ENCODE measurements at regions not wholly inside any gene's neighbourhood (a gene's known extent, or its start where the extent isn't known, plus 50 kb on each side); places are given as distances from the start of the nearest gene placed in this dataset.

- Histone ChIP-seq H3K79me2 (ENCODE audit: control insufficient read depth, low read length) (no peaks in the 10 kb centered on the region), H3K27ac (ENCODE audit: low read depth, low read length) (no peak overlapping the region), H3K4me3 (ENCODE audit: low read length) (no peak overlapping the region), H3K27me3 (ENCODE audit: control insufficient read depth, low read length) (no peaks in the 10 kb centered on the region), H4K20me1 (ENCODE audit: control insufficient read depth, insufficient read depth, low read depth, low read length) (no peaks in the 10 kb centered on the region), H3K4me1 (ENCODE audit: control insufficient read depth, low read length) (no peaks in the 10 kb centered on the region), H3K36me3 (ENCODE audit: control insufficient read depth, low read length) (no peaks in the 10 kb centered on the region), H3F3A (ENCODE audit: control insufficient read depth, insufficient read depth) (no peaks in the 10 kb centered on the region), H3K9me2 (replicated peaks; ENCODE audit: control insufficient read depth, low read length) (no peaks in the 10 kb centered on the region), H3K4me2 (ENCODE audit: low read length) (no peak overlapping the region), H3K9me3 (ENCODE audit: control insufficient read depth, insufficient read depth, low read length) (no peaks in the 10 kb centered on the region)
- no peak for TF ChIP-seq EZH2phosphoT487 (IDR thresholded peaks at IDR 0.05; ENCODE audit: borderline replicate concordance, low read length)
Measured at GRCh38 chrX:95628796-95629195, 1055.8 kb upstream of the DIAPH2 start.

GRCh38 chrX:95629737-95630136 lies 1054.9 kb upstream of the DIAPH2 start:
- Histone ChIP-seq H3K27ac (ENCODE audit: low read depth, low read length) (no peak overlapping the region), H3F3A (ENCODE audit: control insufficient read depth, insufficient read depth) (no peaks in the 10 kb centered on the region), H3K9me3 (ENCODE audit: control insufficient read depth, insufficient read depth, low read length) (no peaks in the 10 kb centered on the region), H3K79me2 (ENCODE audit: control insufficient read depth, low read length) (no peaks in the 10 kb centered on the region), H3K27me3 (ENCODE audit: control insufficient read depth, low read length) (no peaks in the 10 kb centered on the region), H3K4me1 (ENCODE audit: control insufficient read depth, low read length) (no peaks in the 10 kb centered on the region), H3K36me3 (ENCODE audit: control insufficient read depth, low read length) (no peaks in the 10 kb centered on the region), H3K9me2 (replicated peaks; ENCODE audit: control insufficient read depth, low read length) (no peaks in the 10 kb centered on the region), H3K4me3 (ENCODE audit: low read length) (no peak overlapping the region), H3K4me2 (ENCODE audit: low read length) (no peak overlapping the region), H4K20me1 (ENCODE audit: control insufficient read depth, insufficient read depth, low read depth, low read length) (no peaks in the 10 kb centered on the region)
- TF ChIP-seq EZH2phosphoT487 (IDR thresholded peaks at IDR 0.05; ENCODE audit: borderline replicate concordance, low read length) (no peak), CTCF (IDR thresholded peaks at IDR 0.05; ENCODE audit: low read depth, low read length, poor library complexity, severe bottlenecking) (no peak)

GRCh38 chrX:95640226-95640625 lies 1044.4 kb upstream of the DIAPH2 start:
- Histone ChIP-seq H3K36me3 (ENCODE audit: control insufficient read depth, low read length) (no peaks in the 10 kb centered on the region), H3K9me2 (replicated peaks; ENCODE audit: control insufficient read depth, low read length) (no peaks in the 10 kb centered on the region), H3K4me3 (ENCODE audit: low read length) (no peak overlapping the region), H4K20me1 (ENCODE audit: control insufficient read depth, insufficient read depth, low read depth, low read length) (no peaks in the 10 kb centered on the region), H3K27me3 (ENCODE audit: control insufficient read depth, low read length) (no peaks in the 10 kb centered on the region), H3F3A (ENCODE audit: control insufficient read depth, insufficient read depth) (no peaks in the 10 kb centered on the region), H3K4me1 (ENCODE audit: control insufficient read depth, low read length) (no peaks in the 10 kb centered on the region), H3K27ac (ENCODE audit: low read depth, low read length) (no peak overlapping the region), H3K9me3 (ENCODE audit: control insufficient read depth, insufficient read depth, low read length) (no peaks in the 10 kb centered on the region), H3K4me2 (ENCODE audit: low read length) (no peak overlapping the region), H3K79me2 (ENCODE audit: control insufficient read depth, low read length) (no peaks in the 10 kb centered on the region)
- TF ChIP-seq CTCF (IDR thresholded peaks at IDR 0.05; ENCODE audit: low read depth, low read length, poor library complexity, severe bottlenecking), result no peak
- no peak for TF ChIP-seq EZH2phosphoT487 (IDR thresholded peaks at IDR 0.05; ENCODE audit: borderline replicate concordance, low read length)

- Histone ChIP-seq H3K9me3 (ENCODE audit: control insufficient read depth, insufficient read depth, low read length) (no peaks in the 10 kb centered on the region), H3K79me2 (ENCODE audit: control insufficient read depth, low read length) (no peaks in the 10 kb centered on the region), H3K4me1 (ENCODE audit: control insufficient read depth, low read length) (no peaks in the 10 kb centered on the region), H3K4me3 (ENCODE audit: low read length) (no peak overlapping the region), H3K4me2 (ENCODE audit: low read length) (no peak overlapping the region), H3K36me3 (ENCODE audit: control insufficient read depth, low read length) (no peaks in the 10 kb centered on the region), H3K27ac (ENCODE audit: low read depth, low read length) (no peak overlapping the region), H3K9me2 (replicated peaks; ENCODE audit: control insufficient read depth, low read length) (no peaks in the 10 kb centered on the region), H3K27me3 (ENCODE audit: control insufficient read depth, low read length) (no peaks in the 10 kb centered on the region), H4K20me1 (ENCODE audit: control insufficient read depth, insufficient read depth, low read depth, low read length) (no peaks in the 10 kb centered on the region), H3F3A (ENCODE audit: control insufficient read depth, insufficient read depth) (no peaks in the 10 kb centered on the region)
- TF ChIP-seq EZH2phosphoT487 (IDR thresholded peaks at IDR 0.05; ENCODE audit: borderline replicate concordance, low read length), result no peak
- no peak for TF ChIP-seq CTCF (IDR thresholded peaks at IDR 0.05; ENCODE audit: low read depth, low read length, poor library complexity, severe bottlenecking)
Measured at GRCh38 chrX:95645738-95646137, 1038.9 kb upstream of the DIAPH2 start.

Measured in DOHH2 (cell line).